Cardiac muscle cell (in vitro differentiated cells and primary cell): ENCODE measurements at regions not wholly inside any gene's neighbourhood (a gene's known extent, or its start where the extent isn't known, plus 50 kb on each side); places are given as distances from the start of the nearest gene placed in this dataset.

Experiments used
- DNase-seq, 2 donors: peaks; one replicate each; pipeline versions ENCODE4 v3.0.0 to v3.0.0-alpha.2; 2010 to 2017; ENCODE audit warnings: low read depth in 1 of 2, low spot score in 1 of 2
- H3K27ac ChIP-seq: fragments of 200-600 bp; sonication (generic); 2 replicates; pipeline ENCODE4 v1.5.1; 2016
- H3K27me3 ChIP-seq: fragments of 200-600 bp; sonication (generic); 2 replicates; pipeline ENCODE4 v1.6.0; 2016; ENCODE audit warnings: control low read depth
- H3K36me3 ChIP-seq: fragments of 200-600 bp; sonication (generic); 2 replicates; pipeline ENCODE4 v1.5.1; 2016; ENCODE audit warnings: control low read depth
- H3K4me1 ChIP-seq: fragments of 200-600 bp; sonication (generic); 2 replicates; pipeline ENCODE4 v1.8.1; 2017; ENCODE audit warnings: low read depth, mild to moderate bottlenecking, mixed run types
- H3K4me3 ChIP-seq: fragments of 200-600 bp; sonication (generic); 2 replicates; pipeline ENCODE4 v1.5.1; 2016; ENCODE audit warnings: mild to moderate bottlenecking
- H3K9me3 ChIP-seq: fragments of 200-600 bp; sonication (generic); 2 replicates; pipeline ENCODE4 v1.5.1; 2017; ENCODE audit warnings: low read depth, mild to moderate bottlenecking, control low read depth
- CTCF ChIP-seq: IDR thresholded peaks from 2 replicates; pipeline ENCODE4 v1.5.1; 2012; ENCODE audit warnings: low read depth, mild to moderate bottlenecking, low read length

DNA sequence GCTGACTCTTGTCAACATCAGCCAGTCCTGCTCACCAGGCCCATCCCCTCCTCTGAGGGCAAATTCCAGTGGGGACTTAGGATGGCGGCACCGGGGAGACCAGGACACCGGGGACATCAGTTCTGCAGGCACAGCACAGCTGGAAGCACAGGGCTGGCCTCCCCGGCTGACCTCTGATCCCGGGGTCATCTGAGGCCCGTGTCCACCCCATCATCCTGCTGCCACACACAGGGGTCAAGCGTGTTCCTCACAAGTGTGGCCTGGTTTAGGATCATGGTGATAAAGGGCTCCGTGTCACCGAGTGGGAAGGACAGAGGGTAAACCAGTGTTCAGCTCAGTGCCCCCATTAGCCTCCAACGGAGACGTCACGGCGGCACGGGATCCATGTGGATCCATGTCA, 58.1 kb upstream of the CTDP1 start:
- no peak for DNase-seq
- Histone ChIP-seq H3K9me3 (no peaks in the 10 kb centered on the region), H3K4me3 (no peak overlapping the region), H3K4me1 (no peaks in the 10 kb centered on the region), H3K36me3 (no peaks in the 10 kb centered on the region), H3K27ac (no peak overlapping the region), H3K27me3 (peaks cover 5% of the 10 kb centered on the region)
- TF ChIP-seq CTCF: no peak

GRCh38 chr18:79622004-79622403, 57.6 kb upstream of the CTDP1 start:
- TF ChIP-seq CTCF: no peak
- no peak overlapping the region for H3K27ac ChIP-seq
- no peaks in the 10 kb centered on the region for H3K36me3 ChIP-seq
- H3K4me1 ChIP-seq: no peaks in the 10 kb centered on the region
- H3K27me3 ChIP-seq: no peaks in the 10 kb centered on the region
- DNase-seq: no peak
- no peaks in the 10 kb centered on the region for H3K9me3 ChIP-seq
- H3K4me3 ChIP-seq: no peak overlapping the region

DNA sequence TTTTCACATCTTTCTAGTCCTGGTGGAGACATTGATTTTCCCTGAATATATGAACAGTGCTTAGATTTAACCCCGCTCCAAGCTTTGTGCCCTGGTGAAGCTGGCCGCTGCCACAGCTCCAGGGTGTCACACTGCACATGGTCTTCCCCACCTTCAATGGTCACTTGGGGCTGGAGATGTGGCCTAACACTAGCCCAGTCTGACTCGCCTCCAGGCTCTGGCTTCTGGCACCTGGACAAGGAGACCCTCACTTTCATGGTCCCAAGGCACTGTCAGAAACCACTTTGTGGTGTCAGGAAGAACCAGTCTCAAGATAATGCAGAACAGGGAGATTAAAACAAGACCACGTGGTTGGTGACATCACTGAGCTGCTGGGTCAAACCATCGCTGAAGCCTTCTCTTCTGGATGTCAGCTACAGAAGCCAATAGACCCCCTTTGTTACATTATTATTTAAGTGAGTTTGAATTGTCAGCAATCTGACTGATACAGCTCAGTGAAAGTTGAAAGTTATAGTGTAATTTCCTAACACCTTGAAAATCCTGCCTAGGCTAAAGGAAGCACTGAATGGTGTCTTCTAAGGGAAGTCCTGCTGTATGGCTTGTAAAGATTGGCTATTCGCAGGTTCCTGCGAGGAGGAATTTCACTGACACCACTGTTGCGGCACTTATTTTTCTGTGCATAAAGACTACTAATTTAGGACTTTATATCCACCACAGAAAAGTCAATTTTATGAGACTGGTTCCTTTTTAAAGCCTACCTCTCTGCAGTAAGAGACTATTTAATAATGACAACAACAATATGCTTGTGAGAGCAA, 55.0 kb upstream of the CTDP1 start:
- no peak overlapping the region for H3K4me3 ChIP-seq
- no peak for TF ChIP-seq CTCF
- no peak for DNase-seq
- H3K36me3 ChIP-seq: no peaks in the 10 kb centered on the region
- H3K4me1 ChIP-seq: no peaks in the 10 kb centered on the region
- no peaks in the 10 kb centered on the region for H3K27me3 ChIP-seq
- no peaks in the 10 kb centered on the region for H3K9me3 ChIP-seq
- H3K27ac ChIP-seq: no peak overlapping the region

- H3K9me3 ChIP-seq: no peaks in the 10 kb centered on the region
- no peaks in the 10 kb centered on the region for H3K4me1 ChIP-seq
- H3K27ac ChIP-seq: no peak overlapping the region
- TF ChIP-seq CTCF: no peak
- H3K4me3 ChIP-seq: no peak overlapping the region
- no peaks in the 10 kb centered on the region for H3K36me3 ChIP-seq
- no peaks in the 10 kb centered on the region for H3K27me3 ChIP-seq
- no peak for DNase-seq
Measured at GRCh38 chr18:79625195-79625923, 54.2 kb upstream of the CTDP1 start.

GRCh38 chr18:79625924-79626561, 53.6 kb upstream of the CTDP1 start:
- H3K36me3 ChIP-seq: no peaks in the 10 kb centered on the region
- H3K27ac ChIP-seq: no peak overlapping the region
- no peaks in the 10 kb centered on the region for H3K4me1 ChIP-seq
- H3K9me3 ChIP-seq: no peaks in the 10 kb centered on the region
- no peak for TF ChIP-seq CTCF
- no peak overlapping the region for H3K4me3 ChIP-seq
- no peak for DNase-seq
- H3K27me3 ChIP-seq: no peaks in the 10 kb centered on the region
